GM18870 (cell line): ENCODE measurements at regions not wholly inside any gene's neighbourhood (a gene's known extent, or its start where the extent isn't known, plus 50 kb on each side); places are given as distances from the start of the nearest gene placed in this dataset.

Experiments used
- ATAC-seq: cut with Tn5 transposase; IDR thresholded peaks from one replicate; pipeline ENCODE4 v1.9.1; 2021; ENCODE audit warnings: moderate library complexity; ENCODE audit not compliant: unreplicated experiment

- ATAC-seq: no peak
Observed at GRCh38 chr6:40196135-40196518, 261.9 kb upstream of the MOCS1 start.

GRCh38 chr6:40195428-40196134, 261.3 kb upstream of the MOCS1 start:
- no peak for ATAC-seq

- ATAC-seq: no peak
Observed at GRCh38 chr6:40194447-40195170, 260.3 kb upstream of the MOCS1 start.

- no peak for ATAC-seq
Observed at GRCh38 chr6:40192516-40192915, 258.3 kb upstream of the MOCS1 start.

GRCh38 chr6:40188931-40189330, 254.7 kb upstream of the MOCS1 start:
- no peak for ATAC-seq

GRCh38 chr6:40187535-40188144, 253.4 kb upstream of the MOCS1 start:
- ATAC-seq: no peak

GRCh38 chr6:40185486-40185885, 251.2 kb upstream of the MOCS1 start:
- ATAC-seq: no peak

- ATAC-seq: no peak
Observed at GRCh38 chr6:40183902-40184301, 249.6 kb upstream of the MOCS1 start.

GRCh38 chr6:40181367-40181766, 247.1 kb upstream of the MOCS1 start:
- ATAC-seq: no peak

DNA sequence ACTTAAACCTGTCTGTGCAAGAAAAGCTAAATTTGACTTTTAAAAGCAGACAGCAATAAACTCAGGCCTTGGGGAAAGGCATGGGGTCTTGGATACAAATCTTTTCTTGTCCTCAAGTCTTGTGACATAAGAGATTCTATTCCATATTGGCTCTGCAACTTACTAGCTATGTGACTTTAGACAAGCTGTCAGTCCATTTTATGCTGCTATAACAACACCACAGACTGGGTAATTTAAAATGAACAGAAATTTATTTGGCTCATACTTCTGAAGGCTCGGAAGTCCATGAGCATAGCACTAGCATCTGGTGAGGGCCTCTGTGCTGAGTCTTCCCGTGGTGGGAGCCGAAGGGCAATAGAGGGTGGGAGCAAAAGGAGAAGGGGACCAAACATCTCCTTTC, 246.0 kb upstream of the MOCS1 start:
- ATAC-seq: no peak

DNA sequence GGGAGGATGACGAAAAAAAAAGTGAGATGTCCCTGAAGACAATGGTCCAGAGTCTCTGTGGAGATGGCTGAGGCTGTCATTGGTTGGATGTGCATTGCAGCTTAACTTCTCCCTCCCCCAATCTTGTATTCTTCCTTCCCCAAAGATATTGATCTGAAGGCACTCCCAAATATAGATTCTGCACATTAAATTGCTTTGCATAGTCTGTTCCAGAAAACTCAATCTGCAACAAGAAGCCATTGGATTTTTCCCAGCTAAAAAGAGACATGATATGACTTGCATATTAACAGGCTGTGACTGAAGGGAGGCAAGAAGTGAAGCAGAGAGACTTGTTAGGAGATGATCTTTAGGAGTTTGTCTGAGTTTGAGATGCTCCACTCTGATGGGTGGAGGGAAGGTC, 245.2 kb upstream of the MOCS1 start:
- ATAC-seq: no peak

DNA sequence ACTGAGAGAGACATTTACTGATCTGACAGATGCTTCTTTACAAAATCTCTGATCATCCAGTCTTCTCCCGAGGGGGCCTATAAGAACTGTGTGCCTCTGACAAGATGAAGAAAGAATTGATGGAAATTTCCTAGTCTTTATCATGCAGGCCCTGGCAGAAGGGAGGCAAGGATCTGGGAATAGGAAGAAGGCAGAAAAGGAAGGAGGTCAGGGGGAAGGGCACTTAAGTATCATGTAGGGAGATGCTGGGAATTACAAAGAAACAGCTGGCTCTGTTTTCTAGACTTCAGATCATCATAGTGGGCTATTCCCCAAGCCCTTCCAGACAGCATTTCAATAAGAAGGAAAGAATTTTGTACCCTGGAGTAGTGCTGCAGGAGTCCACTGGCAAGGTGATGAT, 243.3 kb upstream of the MOCS1 start:
- ATAC-seq: no peak

GRCh38 chr6:40176152-40176551, 241.9 kb upstream of the MOCS1 start:
- ATAC-seq: no peak

DNA sequence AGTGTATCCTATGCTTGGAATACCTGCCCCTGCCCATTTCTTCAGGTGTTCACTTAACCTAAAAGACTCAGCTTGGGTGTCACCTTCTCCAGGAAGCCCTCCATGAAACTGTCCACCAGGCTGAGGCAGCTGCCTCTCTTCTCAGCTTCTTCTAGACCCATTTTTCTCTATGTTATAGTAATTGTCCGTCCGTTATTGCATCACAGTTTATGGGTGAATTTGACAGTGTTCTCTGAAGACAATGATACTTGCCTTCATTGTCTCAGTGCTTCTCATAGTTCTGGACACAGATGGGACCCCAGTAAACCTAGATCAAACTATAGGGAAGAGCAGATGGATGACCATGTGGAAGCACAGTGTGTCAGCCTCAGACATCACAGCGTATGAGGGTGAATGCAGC, 238.0 kb upstream of the MOCS1 start:
- ATAC-seq: no peak

DNA sequence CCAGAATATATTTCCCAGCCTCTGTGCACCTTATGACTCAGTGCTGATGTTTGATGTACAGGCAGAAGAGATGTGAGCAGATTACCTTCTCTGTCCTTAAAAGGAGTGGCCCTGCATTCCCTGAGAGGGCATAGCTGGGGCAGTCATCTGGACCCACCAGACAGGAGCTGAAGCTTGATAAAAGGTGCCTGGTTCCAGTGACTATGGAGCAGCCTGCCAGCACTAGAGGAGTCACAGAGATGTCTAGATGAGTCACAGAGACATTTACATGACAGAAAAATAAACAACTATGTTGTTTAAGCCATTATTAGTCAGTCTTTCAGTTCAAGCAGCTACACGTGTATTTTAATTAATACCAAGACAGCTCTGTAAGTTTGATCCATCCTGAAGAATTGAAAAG, 237.1 kb upstream of the MOCS1 start:
- ATAC-seq: no peak

- ATAC-seq: no peak
Observed at GRCh38 chr6:40170856-40171255, 236.6 kb upstream of the MOCS1 start.

- no peak for ATAC-seq
Observed at GRCh38 chr6:40169878-40170277, 235.6 kb upstream of the MOCS1 start.

GRCh38 chr6:40166963-40167362, 232.7 kb upstream of the MOCS1 start:
- ATAC-seq: no peak

GRCh38 chr6:40165036-40165709, 230.9 kb upstream of the MOCS1 start:
- ATAC-seq: no peak

DNA sequence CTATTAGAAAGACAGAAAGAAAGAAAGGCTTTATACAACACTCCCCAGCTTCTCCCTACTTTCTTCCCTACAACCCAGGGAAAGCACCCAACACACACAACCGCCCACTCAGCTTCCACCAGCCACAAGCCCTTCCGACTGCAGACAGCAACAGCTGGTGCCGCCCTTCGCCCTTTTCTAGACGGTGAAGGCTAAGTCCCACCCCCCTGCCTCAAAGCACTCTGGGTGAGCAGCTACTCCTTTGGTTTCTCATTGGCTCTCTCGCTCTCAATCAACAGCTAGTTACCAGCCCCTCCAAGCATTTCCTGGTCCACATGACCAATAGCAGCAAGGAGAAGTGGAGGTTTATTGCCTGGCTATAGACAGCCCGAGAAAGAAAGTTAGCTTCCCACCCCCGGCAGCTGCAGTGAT, 230.1 kb upstream of the MOCS1 start:
- ATAC-seq: no peak

- no peak for ATAC-seq
Observed at GRCh38 chr6:40163924-40164323, 229.7 kb upstream of the MOCS1 start.

- ATAC-seq: no peak
Observed at GRCh38 chr6:40162074-40162473, 227.8 kb upstream of the MOCS1 start.
